GM21576 (cell line): ENCODE measurements at regions not wholly inside any gene's neighbourhood (a gene's known extent, or its start where the extent isn't known, plus 50 kb on each side); places are given as distances from the start of the nearest gene placed in this dataset.

Source experiments
- ATAC-seq: cut with Tn5 transposase; IDR thresholded peaks from one replicate; pipeline ENCODE4 v1.9.1; 2021; ENCODE audit warnings: mild to moderate bottlenecking, moderate library complexity; ENCODE audit not compliant: unreplicated experiment

GRCh38 chr14:46788994-46789393 lies 137.4 kb upstream of the RPL10L start:
- no peak for ATAC-seq

DNA sequence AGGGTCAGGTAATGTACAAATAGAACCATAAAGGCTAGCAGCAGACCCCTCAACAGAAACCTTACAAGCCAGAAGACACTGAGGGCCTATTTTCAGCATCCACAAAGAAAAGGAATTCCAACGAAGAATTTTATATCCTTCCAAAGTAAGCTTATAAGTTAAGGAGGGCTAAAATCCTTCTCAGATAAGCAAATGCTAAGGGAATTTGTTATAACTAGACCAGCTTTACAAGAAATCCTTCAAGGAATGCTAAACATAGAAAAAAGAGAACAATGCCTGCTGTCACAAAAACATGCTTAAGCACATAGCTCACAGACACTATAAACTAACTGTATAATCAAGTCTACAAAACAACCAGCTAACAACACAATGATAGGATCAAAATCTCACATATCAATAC lies 130.7 kb upstream of the RPL10L start:
- ATAC-seq = no peak

DNA sequence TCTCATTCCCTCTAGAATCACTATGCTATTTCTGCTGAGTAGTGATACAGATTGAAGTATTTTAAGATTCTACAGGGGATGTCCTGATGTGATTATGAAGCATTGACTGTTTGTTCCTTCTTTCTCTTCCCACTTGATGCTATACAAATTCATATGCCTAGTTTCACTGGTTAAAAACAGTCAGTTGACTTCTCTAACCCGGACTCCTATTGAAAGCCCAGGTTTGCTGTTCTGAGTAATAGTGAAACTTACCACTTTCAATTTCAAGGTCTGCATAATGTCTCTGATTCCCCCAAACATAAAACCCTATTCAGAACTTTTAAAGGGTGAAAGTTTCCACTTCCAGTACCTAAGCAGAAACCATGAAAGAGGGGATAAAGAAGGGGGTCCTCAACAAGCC lies 117.7 kb upstream of the RPL10L start:
- peak; percentile 91 for ATAC-seq

- no peak for ATAC-seq
Measured at GRCh38 chr14:46747001-46747652, 95.5 kb upstream of the RPL10L start.

DNA sequence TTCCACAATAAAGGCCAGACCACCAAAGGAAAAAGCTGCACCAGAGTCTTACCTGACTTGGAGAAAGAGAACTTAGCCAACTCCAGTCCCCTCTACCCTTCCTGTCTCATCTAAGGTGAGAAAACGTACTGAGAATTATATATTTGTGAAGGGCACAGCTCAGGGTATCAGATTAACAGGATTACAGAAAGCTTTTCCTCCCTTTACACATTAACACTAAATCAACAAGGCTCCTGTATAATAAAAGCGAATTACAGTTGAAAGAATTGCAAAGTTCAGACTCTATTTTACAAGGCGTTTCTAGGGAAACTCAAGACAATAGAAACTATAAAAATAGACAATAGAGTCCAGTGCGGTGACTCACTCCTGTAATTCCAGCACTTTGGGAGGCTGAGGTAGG lies 82.7 kb upstream of the RPL10L start:
- ATAC-seq = no peak

- ATAC-seq = no peak
Measured at GRCh38 chr14:46717211-46717610, 65.6 kb upstream of the RPL10L start.
